ENCODE measurements at regions not wholly inside any gene's neighbourhood (a gene's known extent, or its start where the extent isn't known, plus 50 kb on each side); places are given as distances from the start of the nearest gene placed in this dataset.
"Not testable (repeated sequence)": the region's sequence is repeated elsewhere in the genome, so short reads cannot be mapped to it uniquely, and the experiment has no call there.

DNA sequence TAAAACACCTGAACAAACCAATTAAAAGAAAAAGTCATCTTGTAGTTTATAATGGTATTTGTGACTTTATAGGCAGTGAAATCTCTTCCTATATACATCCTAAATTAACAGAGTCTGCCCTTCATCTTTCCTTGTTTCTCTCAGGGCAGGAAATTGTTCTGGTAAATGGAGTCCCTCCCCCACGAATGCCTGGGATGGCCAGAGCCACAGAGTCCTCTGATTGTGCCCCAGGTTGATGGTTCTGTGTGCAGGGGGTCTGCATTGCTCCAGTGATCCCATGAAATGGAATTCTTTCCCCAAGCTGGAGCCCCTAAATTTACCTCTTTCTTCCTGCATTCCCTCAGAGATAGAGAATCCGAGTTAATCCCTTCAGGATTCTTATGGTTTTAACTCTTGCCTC, 155.5 kb downstream of the MTX2 start:
- no peak for DNase-seq (ENCODE audit: low read depth)

DNA sequence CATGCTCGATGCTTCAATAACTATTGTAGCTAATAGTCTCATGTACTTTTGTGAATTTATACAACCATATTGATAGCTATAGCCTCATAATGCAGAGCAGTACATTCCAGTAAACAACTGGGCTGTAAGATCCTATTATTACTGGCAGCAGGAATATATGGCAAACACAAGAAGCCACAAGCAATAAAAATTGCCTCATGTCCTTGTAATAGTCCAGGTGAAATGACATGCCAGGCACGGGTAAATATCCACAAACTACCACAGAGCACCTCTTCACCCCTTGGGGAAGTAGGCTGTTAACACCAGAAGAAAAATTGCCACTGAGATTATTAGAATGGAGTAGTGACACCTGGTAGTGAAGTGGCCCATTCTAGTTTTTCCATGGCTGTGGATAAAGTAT, 158.3 kb downstream of the MTX2 start:
- DNase-seq (ENCODE audit: low read depth), result no peak

DNA sequence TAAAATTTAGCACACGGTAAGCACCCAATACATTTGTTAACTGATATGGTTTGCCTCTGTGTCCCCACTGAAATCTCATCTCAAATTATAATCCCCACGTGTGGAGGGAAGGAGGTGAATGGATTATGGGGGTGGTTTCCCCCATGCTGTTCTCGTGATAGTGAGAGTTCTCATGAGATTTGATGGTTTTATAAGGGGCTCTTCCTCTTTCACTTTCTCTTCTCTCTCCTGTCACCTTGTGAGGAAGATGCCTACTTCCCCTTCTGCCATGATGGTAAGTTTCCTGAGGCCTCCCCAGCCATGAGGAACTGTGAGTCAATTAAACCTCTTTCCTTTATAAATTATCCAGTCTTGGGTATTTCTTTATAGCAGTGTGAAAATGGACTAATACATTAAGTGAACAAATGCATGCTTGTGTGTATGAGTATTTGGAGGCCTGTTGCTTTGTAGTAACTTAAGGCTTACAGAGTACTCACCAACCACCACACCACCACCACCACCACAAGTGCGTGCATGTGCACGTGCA, 159.8 kb downstream of the MTX2 start:
- not testable (repeated sequence) for DNase-seq (ENCODE audit: low read depth)

DNA sequence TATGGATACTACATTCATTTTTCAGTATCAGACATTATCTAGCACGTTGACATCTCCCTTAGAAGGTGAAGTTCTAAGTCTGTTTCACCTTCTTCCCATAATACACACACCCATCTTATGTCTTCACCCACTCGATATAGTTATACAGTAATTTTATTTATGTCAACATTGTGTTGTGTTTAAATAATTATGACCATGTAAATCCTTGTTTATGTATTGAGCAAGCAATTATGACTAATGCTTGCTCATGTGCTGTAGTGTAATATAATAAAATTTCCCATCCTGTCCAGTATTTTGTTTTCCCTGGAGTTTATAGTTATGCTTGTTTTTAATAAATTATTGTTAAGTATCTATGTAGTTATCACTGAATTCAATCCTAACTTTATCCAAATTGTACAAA, 163.2 kb downstream of the MTX2 start:
- DNase-seq (ENCODE audit: low read depth), result no peak

GRCh38 chr2:176435729-176436128, 166.5 kb downstream of the MTX2 start:
- no peak for DNase-seq (ENCODE audit: low read depth)

GRCh38 chr2:176443946-176444345, 174.7 kb downstream of the MTX2 start:
- no peak for DNase-seq (ENCODE audit: low read depth)

DNA sequence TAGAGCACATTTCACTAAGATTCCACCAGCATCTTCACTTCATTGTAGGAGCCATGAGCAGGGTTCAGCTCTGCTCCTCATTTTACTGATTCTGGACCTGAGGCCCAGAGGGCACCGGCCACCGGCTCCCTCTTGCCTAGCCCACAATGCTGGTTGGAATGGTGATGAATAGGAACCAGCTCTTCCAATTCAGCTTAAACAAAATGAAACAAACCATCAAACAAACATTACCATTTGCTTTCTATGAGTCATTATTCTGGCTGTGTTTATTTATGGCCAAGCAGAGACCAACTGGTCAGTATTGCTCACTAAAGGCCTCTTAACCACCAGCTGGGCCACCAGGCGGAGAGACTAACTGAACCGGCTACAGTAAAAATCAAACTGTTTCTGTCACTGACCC, 176.7 kb downstream of the MTX2 start:
- no peak for DNase-seq (ENCODE audit: low read depth)

DNA sequence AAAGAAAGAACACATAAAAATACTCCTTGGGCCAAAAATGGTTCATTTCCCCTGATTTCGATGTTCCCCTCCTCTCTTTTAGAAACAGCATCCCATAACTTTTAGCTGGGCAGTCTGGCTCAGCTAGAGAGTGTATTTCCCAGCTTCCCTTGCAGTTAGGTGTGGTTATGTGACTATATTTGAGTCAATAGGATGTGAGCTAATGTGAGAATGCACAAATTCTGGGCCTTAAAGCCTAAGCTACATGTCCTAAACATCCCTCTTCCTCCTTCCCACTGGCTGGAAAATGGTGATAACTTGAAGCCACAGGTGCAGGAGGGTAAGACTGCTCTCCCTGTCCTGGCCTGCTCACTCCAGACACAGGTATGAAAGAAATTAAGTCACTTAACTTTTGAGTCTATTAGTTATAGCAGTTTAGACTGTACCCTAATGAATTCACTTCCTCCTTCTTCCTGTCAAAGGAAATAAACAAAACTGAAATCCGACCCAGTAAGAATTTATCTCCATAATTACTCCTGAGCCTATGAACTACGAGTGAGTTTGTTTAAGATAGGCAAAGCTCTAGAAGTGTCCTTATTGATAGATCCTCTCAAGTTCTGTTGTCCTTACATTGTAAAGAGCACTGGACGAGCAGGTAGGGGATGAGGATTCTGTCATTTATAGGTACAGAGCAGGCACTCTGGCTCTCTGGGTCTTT, 177.6 kb downstream of the MTX2 start:
- DNase-seq (ENCODE audit: low read depth), result no peak

DNA sequence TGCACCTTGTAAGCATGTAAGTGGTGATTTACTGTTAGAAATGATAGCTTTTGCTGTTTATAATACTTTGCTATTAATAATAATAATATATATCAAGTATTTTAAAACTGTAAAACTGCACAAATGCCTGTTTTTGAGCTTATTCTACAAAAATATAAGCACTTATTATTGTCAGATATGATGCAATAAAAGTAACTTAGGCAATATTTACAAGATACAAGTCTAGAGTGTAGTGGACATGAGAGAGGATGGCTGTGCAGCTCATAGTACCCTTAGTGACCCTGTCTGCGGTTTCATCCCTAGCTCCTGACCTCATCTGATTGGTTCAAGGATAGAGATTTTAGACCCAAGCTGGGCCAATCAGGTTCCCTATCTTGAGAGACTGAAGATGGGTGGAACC, 178.4 kb downstream of the MTX2 start:
- DNase-seq (ENCODE audit: low read depth), result no peak

DNA sequence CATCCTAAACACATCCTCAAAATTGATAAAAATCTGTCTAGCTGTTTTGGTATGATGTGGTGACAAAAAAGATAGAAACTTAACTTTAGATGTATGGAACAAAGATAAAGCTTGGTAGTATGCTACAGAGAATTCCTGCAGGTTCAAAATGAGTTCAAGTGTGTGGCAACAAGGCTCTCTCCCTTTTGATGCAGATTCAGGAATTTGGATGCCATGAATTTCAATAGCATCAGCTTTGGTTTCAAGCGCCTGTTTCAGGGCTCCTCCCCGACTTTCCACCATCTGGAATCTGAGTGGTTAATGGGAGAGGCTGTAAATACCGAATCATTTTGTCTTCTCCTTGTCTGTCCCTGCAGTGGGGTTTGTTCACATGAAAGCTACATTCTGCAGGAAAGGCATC, 180.6 kb downstream of the MTX2 start:
- no peak for DNase-seq (ENCODE audit: low read depth)

DNA sequence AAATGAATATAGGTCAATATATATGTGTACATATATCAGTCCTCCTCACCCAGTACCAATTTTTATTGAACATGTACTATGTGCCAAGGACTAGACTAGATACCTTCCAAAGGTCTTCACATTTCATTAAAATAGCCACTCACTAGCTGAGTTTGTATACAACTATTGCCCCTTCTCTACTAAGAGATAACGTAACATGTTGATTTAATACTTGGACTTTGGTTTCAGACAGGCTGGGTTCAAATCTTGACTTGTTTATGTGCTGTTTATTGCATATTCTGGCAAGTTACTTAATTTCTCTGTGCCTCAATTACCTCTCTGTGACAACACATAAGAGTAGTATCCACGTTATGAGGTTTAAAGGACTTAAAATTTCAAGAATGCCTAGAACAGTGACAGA, 184.5 kb downstream of the MTX2 start:
- no peak for DNase-seq (ENCODE audit: low read depth)

- peak; percentile 13 for DNase-seq (ENCODE audit: low read depth)
Measured at GRCh38 chr2:176454893-176455815, 185.9 kb downstream of the MTX2 start.

DNA sequence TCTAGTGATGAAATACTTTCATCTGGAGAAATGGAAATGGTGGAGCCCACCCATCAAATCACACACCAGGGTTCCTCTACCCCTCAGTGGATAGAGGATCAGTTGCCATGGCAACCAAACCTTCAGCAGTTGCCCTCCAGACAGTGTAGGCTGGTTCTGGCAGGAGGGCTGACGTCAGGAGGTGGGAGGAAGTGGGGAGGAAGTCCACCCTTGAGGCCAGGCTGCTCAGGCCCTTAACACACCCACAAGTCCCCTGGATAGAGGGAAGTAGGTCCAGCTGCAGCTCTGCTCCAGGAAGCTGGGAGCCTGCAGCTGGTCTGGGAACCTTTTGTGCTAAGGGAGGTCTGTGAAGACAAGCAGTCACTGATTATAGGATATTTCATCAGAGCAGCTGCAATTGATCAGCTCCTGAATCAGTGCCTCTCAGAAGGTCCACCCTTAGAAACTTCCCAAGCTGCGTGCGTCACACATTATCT, 186.6 kb downstream of the MTX2 start:
- no peak for DNase-seq (ENCODE audit: low read depth)

DNA sequence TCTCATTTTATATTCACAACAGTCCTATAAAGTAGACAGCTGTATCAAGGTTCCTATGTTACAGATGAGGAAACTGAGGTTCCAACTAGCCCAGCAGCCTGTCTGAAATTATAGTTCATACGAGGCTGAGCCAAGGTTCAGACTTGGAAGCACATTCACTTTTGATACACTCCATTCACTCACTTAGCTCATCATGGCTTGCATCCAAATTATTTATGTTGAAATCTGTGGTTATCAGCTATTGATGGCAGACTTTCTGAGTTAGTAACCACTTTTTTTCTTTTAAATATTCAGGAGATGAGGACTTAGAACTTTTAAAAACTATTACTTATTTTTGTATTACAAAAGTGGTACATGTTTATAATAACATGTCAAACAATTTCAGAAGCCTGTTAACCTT, 188.2 kb downstream of the MTX2 start:
- no peak for DNase-seq (ENCODE audit: low read depth)

DNA sequence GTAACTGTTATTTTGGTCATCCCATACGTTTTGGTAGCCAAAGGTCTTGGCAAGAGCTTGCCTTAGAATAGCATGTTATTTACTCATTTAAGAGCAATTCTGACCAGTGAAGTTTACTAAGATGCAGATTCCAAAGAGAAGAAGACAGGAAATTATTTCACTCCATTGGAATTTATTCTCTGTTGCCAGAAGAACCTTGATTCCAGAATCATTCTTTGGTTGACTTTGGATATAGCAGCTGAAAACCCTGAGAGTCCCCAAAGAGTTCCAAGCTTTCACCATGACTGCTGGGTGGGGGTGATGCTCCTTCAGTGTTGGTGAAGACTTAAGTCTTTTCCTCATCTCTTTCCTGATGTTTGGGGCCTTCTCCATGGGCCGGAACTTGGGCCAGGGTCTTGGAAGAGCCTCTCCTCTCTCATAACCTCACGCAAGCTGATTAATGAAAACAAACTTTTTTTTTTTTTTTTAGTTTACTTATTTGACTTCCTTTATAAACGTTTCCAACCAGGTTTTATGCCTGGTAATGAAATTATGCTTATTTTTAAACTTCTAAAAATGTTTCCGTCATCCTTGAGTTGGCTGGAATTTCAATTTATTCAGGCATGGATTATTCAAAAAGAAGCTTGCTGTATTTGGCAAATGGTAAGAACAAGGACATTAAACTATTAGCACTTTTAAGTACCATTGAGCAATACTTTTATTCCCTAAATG, 192.0 kb downstream of the MTX2 start:
- no peak for DNase-seq (ENCODE audit: low read depth)

DNA sequence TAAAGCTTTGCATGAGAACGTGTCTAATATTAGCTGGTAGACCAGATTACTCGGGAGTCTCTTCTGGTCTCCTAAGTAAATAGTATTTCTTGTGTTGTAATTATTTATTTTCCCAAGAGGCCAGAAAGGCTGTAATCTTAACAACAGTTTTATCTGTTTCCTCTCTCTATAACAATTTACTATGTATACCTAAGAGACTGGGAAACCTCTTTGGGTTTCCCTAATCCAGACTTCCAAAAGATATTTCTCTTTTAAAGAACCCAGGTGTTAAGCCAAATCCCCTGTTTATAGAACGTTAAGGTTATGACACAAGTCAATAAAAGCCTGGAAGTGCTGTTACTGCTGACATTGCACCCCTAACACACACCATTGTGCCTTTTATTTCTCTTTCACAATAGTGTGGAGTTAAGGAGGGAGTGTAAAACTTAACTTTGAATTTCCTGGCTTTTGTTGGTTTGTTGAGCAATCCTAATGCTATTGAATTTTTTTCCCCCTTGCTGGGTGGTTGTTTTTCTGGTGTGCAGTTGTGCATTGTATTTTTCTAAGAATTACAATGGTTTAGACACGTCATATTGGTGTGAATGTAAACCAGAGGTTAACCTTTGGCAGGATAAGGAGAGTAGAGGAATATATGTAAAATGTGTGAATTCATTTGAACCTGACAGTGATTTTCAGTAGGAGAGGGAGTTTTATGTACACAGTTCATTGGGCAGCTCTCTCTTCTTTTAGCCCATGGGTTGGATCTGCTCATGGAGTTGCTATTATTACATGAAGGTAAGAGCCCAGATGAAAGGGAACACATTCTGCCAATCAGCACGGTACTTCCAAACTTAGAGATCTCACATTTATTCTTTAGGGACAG, 192.8 kb downstream of the MTX2 start:
- DNase-seq (ENCODE audit: low read depth), result no peak

- DNase-seq (ENCODE audit: low read depth), result no peak
Measured at GRCh38 chr2:176463546-176463945, 194.3 kb downstream of the MTX2 start.

GRCh38 chr2:176464886-176465564, 195.8 kb downstream of the MTX2 start:
- no peak for DNase-seq (ENCODE audit: low read depth)

GRCh38 chr2:176466918-176467452, 197.7 kb downstream of the MTX2 start:
- no peak for DNase-seq (ENCODE audit: low read depth)

- no peak for DNase-seq (ENCODE audit: low read depth)
Measured at GRCh38 chr2:176467595-176467994, 198.4 kb downstream of the MTX2 start.

All from T-helper 22 cell (primary cell).